Smooth muscle cell of the brain vasculature (primary cell): ENCODE measurements at regions not wholly inside any gene's neighbourhood (a gene's known extent, or its start where the extent isn't known, plus 50 kb on each side); places are given as distances from the start of the nearest gene placed in this dataset.

Source experiments
- DNase-seq: peaks from one replicate; pipeline ENCODE4 v3.0.0-alpha.2; 2012; ENCODE audit warnings: low read depth, low spot score

GRCh38 chr6:14957355-14958059 lies 288.4 kb upstream of the JARID2 start:
- no peak for DNase-seq

DNA sequence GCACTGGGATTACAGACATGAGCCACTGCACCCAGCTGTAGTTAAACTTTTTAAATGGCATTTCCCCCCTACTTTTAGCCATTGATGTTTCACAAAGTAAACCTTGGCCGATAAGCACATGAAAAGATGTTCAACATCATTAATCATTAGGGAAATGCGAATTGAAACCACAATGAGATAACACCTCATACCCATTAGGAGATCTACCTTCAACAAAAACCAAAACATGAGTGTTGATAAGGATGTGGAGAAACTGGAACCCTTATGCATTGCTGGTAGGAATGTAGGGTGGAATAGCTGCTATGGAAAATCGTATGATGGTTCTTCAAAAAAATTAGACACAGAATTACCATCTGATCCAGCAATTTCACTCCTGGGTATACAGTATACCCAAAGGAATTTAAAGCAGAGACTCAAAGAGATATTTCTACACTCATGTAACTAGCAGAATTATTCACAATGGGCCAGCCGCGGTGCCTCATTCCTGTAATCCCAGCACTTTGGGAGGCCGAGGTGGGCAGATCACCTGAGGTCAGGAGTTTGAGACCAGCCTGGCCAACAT lies 286.5 kb upstream of the JARID2 start:
- no peak for DNase-seq

GRCh38 chr6:14964556-14965270 lies 281.2 kb upstream of the JARID2 start:
- no peak for DNase-seq

GRCh38 chr6:14965424-14966075 lies 280.3 kb upstream of the JARID2 start:
- no peak for DNase-seq

DNA sequence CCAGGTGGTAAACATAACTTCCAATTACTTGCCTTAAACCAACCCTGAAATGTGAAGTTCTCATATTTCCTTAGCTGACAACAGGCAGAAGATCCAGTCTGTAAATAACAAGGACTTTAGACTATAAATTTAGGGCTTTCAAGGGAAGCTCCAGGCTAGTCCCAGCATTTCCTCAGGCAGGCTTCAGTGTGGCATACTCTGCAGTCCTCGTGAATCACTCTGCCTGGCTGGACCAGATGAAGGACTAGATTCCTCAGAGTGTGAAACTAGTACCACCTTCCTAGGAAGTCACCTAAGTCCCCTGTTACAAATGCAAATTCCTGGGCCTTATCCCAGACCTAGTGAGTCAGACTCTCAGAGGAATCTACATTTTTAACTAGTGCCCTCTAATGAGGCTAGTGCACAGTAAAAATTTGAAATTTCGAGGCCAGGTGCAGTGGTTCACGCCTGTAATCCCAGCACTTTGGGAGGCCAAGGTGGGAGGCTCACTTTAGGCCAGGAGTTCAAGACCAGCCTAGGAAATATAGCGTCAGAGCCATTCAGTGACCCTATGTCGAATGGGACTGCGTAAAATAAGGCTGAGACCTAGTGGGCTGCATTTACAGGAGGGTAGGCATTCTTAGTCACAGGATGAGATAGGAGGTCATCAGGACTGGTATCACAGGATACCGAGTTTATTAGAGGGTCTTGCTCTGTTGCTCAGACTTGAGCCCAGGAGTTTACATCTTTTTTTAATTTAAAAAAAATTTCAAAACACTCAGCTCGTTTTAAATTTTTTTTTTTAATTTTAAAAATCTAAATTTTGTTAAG lies 279.6 kb upstream of the JARID2 start:
- DNase-seq = no peak

DNA sequence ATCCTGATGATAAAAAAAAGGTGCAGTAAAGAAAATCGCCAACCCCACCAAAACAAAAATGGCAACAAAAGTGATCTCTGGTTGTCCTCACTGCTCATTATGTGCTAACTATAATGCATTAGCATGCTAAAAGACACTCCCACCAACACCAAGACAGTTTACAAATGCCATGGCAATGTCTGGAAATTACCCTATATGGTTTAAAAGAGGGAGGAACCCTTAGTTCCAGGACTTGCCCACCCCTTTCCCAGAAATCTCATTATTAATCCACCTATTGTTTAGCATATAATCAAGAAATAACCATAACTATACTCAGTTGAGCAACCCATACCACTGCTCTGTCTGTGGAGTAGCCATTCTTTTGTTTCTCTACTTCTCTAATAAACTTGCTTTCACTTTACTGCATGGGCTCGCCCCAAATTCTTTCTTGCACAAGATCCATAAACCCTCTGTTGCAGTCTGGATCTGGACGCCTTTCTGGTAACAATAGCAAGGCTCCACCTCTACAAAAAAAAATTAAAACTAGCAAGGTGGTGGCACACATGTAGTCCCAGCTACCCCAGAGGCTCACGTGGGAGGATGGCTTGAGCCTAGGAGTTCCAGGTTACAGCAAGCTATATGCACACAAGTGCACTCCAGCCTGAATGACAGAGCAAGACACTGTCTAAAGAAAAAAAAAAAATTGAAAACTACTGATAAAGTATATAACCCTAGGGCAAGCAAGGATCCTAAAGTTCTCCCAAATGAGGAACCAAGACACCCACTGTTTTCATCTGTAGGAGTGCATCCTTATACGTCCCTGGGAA lies 278.8 kb upstream of the JARID2 start:
- DNase-seq = no peak

GRCh38 chr6:14968056-14968637 lies 277.7 kb upstream of the JARID2 start:
- no peak for DNase-seq

GRCh38 chr6:14969126-14969525 lies 276.7 kb upstream of the JARID2 start:
- no peak for DNase-seq

DNA sequence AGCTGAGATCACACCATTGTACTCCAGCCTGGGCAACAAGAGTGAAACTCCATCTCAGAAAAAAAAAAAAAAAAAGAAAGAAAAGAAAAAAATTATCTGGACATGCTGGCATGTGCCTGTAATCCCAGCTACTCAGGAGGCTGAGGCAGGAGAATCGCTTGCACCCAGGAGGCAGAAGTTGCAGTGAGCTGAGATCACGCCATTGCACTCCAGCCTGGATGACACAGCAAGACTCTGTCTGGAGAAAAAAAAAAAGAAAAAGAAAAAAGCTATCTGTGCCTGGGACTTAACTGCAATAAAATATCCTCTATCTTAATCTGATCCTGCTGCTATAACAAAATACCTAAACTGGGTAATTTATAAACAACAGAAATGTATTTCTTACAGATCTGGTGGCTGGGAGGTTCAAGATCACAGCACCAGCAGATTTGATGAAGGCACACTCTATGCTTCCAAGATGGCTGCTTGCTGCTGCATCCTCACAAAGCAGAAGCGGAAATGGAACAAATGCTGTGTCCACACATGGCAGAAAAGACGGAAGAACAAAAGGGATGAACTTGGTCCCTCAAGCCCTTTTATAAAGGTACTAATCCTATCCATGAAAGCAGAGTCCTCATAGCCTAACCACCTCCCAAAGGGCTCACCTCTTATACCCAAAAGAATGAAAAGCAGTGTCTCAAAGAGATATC lies 273.3 kb upstream of the JARID2 start:
- DNase-seq = no peak

DNA sequence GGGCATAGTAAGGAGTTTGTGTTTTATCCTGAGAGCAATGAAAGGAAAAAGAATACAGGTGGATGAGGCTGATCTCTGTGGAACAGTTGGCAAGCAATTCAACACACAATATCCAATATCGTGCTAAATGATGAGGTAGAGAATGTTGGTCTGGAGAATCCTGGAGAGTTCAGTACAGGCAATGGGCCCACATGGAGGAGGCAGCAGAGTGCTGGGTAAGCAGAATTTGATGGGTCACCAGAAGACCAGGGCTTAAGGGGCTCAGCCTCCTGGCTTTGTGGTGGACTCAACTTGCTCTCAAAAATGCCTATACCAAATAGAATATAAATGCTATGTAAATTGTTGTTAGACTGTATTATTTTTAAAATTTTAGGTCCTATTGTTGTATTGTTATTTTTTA lies 271.5 kb upstream of the JARID2 start:
- DNase-seq = no peak

DNA sequence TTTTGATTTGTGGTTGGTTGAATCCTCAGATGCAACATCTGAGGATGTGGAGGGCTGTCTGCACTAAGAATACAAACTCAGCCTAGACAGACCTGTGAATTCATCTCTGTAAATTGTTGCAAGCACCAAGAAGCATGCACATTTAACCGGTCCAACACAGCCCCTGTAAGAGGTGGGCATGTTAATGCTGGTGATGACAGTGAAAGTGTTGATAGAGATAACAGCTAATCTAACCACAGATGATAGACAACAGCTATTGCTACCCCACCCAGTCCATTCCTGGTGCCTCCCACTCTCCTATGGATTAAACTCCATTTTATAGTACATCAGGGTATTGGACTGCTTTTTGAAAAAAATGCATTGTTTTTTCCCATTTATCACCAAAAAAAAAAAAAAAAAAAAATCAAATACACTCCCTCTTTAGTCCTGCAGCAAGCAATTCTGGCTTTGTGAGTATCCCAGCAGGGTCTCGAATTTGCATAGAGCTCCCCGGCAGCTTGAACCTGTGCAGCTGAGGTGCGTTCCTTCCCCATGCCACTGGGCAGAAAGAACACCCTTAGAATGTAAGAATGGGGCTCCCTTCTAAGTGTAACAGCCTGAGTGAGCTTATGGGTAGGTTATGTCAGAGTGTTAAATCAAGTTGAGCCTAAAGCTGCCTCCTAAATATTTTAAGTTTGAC lies 270.9 kb upstream of the JARID2 start:
- DNase-seq = no peak

DNA sequence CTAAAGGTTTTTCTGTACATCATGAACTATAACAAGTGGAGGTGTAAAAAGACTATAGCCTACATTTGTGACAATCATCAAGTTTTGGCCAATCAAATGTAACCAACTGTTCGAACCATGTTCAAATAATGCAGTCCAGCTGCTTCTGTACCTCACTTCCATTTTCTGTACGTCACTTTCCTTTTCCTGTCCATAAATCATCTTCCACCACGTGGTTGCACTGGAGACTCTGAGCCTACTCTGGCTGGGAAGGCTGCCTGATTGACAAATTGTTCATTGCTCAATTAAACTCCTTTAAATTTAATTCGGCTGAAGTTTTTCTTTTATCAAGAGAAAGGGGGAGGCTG lies 270.4 kb upstream of the JARID2 start:
- DNase-seq = no peak

DNA sequence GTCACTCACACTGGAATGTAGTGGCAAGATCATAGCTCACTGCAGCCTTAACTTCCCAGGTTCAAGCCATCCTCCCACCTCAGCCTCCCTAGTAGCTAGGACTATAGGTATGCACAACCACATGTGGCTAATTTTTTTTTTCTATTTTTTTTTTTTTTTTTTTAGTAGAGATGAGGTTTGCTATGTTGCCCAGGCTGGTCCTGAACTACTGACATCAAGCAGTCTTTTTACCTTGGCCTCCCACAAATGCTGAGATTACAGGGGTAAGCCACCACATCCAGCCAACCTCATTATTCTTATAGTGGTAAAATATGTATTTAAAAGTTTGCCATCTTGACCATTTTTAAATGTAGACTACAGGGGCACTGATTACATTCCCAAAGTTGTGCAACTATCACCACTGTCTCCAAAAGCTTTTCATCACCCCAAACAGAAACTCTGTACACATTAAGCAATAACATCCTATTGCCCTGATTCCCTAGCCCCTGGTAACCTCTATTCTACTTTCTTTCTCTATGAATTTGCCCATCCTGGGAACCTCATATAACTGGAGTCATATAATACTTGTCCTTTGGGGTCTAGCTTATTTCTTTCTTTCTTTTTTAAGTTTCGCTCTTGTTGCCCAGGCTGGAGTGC lies 268.0 kb upstream of the JARID2 start:
- DNase-seq = no peak

GRCh38 chr6:14981960-14982359 lies 263.9 kb upstream of the JARID2 start:
- no peak for DNase-seq

DNA sequence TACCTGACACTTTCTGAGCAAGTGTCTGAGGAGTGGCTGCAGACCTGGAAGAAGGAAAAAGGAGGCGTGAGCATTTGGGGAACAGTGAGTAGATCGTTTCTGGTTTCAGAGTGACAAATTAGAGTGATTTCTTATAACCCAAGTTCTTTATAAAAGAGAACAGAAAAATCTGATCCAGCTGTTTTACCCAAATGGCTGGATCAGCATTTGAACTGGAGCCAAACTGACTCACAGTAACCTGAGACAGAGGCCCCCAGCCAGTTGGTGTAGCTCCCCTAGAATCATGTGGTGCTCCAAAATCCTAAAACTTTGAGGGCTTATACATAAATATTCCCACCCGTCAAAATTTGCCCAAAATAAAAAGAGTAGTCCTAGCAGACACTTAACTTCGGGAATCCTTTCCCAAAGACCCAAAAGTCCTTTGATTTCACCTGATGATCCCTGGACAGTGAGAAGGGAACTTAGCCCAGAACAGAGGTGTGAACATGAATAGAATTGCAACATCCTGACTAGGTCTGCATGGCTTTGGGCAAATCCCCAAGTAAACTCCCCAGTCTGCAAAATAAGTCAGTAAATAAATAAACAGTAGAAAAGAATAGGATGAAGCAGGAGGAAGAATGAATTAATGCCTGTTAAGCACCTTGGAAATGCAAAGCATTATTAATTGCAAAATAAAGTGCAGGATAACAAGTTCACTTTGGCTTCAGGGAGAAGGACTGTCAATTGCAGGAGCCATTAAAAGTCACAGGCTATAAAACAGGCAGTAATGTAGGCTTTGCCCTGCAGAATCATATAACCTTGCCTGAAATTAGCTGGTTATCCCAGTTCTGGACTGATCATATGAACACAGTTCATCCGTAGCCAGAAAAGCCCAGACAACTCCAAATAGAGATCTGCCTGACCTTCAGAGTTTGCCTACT lies 262.0 kb upstream of the JARID2 start:
- no peak for DNase-seq

GRCh38 chr6:14984519-14984853 lies 261.4 kb upstream of the JARID2 start:
- DNase-seq = no peak

DNA sequence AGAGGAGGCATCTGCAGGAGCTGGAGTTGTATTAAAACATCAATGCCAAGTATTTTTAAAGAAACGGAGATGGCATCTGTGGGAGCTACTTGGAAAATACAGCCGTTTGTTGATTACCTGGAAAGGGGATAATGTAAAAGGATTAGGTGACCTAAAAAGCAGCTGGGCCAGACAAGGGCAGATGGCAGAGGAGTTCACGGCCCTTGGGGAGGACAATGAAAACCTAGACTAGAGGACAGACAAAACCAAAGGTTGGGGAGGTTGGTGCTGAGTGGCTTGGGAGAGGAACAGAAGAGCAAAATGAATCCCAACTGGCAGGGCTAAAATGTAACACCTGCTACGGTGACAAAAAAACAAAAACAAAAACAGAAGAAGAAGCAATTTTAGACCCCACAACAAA lies 260.5 kb upstream of the JARID2 start:
- DNase-seq = no peak

GRCh38 chr6:14986370-14986769 lies 259.5 kb upstream of the JARID2 start:
- no peak for DNase-seq
